ENCODE measurements at regions not wholly inside any gene's neighbourhood (a gene's known extent, or its start where the extent isn't known, plus 50 kb on each side); places are given as distances from the start of the nearest gene placed in this dataset.

GRCh38 chr18:45340884-45341283 lies 274.4 kb upstream of the SLC14A2 start:
- no peak for ATAC-seq (ENCODE audit: poor library complexity)
- H3K27ac Mint-ChIP-seq: no peak overlapping the region
- intact Hi-C loops (cut with DNase I, micrococcal nuclease): no loop called here
- no peak overlapping the region for H3K4me3 Mint-ChIP-seq
- no peak for DNase-seq
- no peak overlapping the region for H3K4me3 ChIP-seq (ENCODE audit: low read length)
- CTCF ChIA-PET: no interaction called here
- H3K36me3 ChIP-seq (ENCODE audit: insufficient read depth, low read length): no peaks in the 10 kb centered on the region
- TF ChIP-seq CTCF (IDR thresholded peaks at IDR 0.05): no peak
- no peaks in the 10 kb centered on the region for H3K4me1 Mint-ChIP-seq (ENCODE audit: low read depth)
- no peaks in the 10 kb centered on the region for H3K36me3 Mint-ChIP-seq (ENCODE audit: low read depth)
- H3K4me1 ChIP-seq (ENCODE audit: insufficient read depth, low read length): no peaks in the 10 kb centered on the region
- POLR2A ChIA-PET: no interaction called here
- peaks cover 6% of the 10 kb centered on the region for H3K27me3 Mint-ChIP-seq
- no peaks in the 10 kb centered on the region for H3K9me3 Mint-ChIP-seq
- H3K9me3 ChIP-seq (ENCODE audit: control insufficient read depth in 1 of 2, insufficient read depth in 1 of 2, low read length in 2 of 2): no peaks in the 10 kb centered on the region
- H3K27me3 ChIP-seq (ENCODE audit: control insufficient read depth in 1 of 2, insufficient read depth in 2 of 2, low read length in 2 of 2): no peaks in the 10 kb centered on the region
- H3K27ac ChIP-seq (ENCODE audit: low read depth in 1 of 2, low read length in 2 of 2): no peak overlapping the region

- no peaks in the 10 kb centered on the region for H3K9me3 Mint-ChIP-seq
- intact Hi-C loops (cut with DNase I, micrococcal nuclease): no loop called here
- no peaks in the 10 kb centered on the region for H3K36me3 ChIP-seq (ENCODE audit: insufficient read depth, low read length)
- H3K4me3 ChIP-seq (ENCODE audit: low read length): no peak overlapping the region
- no peaks in the 10 kb centered on the region for H3K4me1 Mint-ChIP-seq (ENCODE audit: low read depth)
- CTCF ChIA-PET: no interaction called here
- H3K9me3 ChIP-seq (ENCODE audit: control insufficient read depth in 1 of 2, insufficient read depth in 1 of 2, low read length in 2 of 2): no peaks in the 10 kb centered on the region
- H3K27me3 ChIP-seq (ENCODE audit: control insufficient read depth in 1 of 2, insufficient read depth in 2 of 2, low read length in 2 of 2): no peaks in the 10 kb centered on the region
- POLR2A ChIA-PET: no interaction called here
- peaks cover 2% of the 10 kb centered on the region for H3K27me3 Mint-ChIP-seq
- no peak for TF ChIP-seq CTCF (IDR thresholded peaks at IDR 0.05)
- DNase-seq (no peak), ATAC-seq (ENCODE audit: poor library complexity) (no peak)
- no peaks in the 10 kb centered on the region for H3K36me3 Mint-ChIP-seq (ENCODE audit: low read depth)
- no peaks in the 10 kb centered on the region for H3K4me1 ChIP-seq (ENCODE audit: insufficient read depth, low read length)
- no peak overlapping the region for H3K27ac Mint-ChIP-seq
- no peak overlapping the region for H3K27ac ChIP-seq (ENCODE audit: low read depth in 1 of 2, low read length in 2 of 2)
- no peak overlapping the region for H3K4me3 Mint-ChIP-seq
Observed at GRCh38 chr18:45341454-45341853, 273.8 kb upstream of the SLC14A2 start.

- no peaks in the 10 kb centered on the region for H3K4me1 ChIP-seq (ENCODE audit: insufficient read depth, low read length)
- Mint-ChIP-seq H3K4me1 (ENCODE audit: low read depth) (no peaks in the 10 kb centered on the region), H3K9me3 (no peaks in the 10 kb centered on the region), H3K27ac (no peak overlapping the region), H3K4me3 (no peak overlapping the region), H3K36me3 (ENCODE audit: low read depth) (no peaks in the 10 kb centered on the region), H3K27me3 (no peaks in the 10 kb centered on the region)
- H3K27ac ChIP-seq (ENCODE audit: low read depth in 1 of 2, low read length in 2 of 2): no peak overlapping the region
- POLR2A ChIA-PET: no interaction called here
- TF ChIP-seq CTCF (IDR thresholded peaks at IDR 0.05): no peak
- H3K36me3 ChIP-seq (ENCODE audit: insufficient read depth, low read length): no peaks in the 10 kb centered on the region
- no peak for DNase-seq
- no peak for ATAC-seq (ENCODE audit: poor library complexity)
- H3K9me3 ChIP-seq (ENCODE audit: control insufficient read depth in 1 of 2, insufficient read depth in 1 of 2, low read length in 2 of 2): no peaks in the 10 kb centered on the region
- CTCF ChIA-PET: no interaction called here
- H3K27me3 ChIP-seq (ENCODE audit: control insufficient read depth in 1 of 2, insufficient read depth in 2 of 2, low read length in 2 of 2): no peaks in the 10 kb centered on the region
- intact Hi-C loops (cut with DNase I, micrococcal nuclease): no loop called here
- no peak overlapping the region for H3K4me3 ChIP-seq (ENCODE audit: low read length)
Observed at GRCh38 chr18:45342166-45342565, 273.1 kb upstream of the SLC14A2 start.
